SJCRH30 (cell line): ENCODE measurements at regions not wholly inside any gene's neighbourhood (a gene's known extent, or its start where the extent isn't known, plus 50 kb on each side); places are given as distances from the start of the nearest gene placed in this dataset.
"Not testable (repeated sequence)": the region's sequence is repeated elsewhere in the genome, so short reads cannot be mapped to it uniquely, and the experiment has no call there.

Experiments used
- DNase-seq, 2 experiments: peaks; one replicate each; pipeline ENCODE4 v3.0.0-alpha.2; 2015 to 2020
- H3K27ac ChIP-seq: fragments of 250-450 bp; sonication (Bioruptor Pico); 2 replicates; pipeline ENCODE4 v1.5.1; 2020; ENCODE audit warnings: mild to moderate bottlenecking, moderate library complexity
- H3K27me3 ChIP-seq: fragments of 250-450 bp; sonication (Bioruptor Pico); 2 replicates; pipeline ENCODE4 v1.5.1; 2020; ENCODE audit warnings: mild to moderate bottlenecking, moderate library complexity
- H3K36me3 ChIP-seq: fragments of 250-450 bp; sonication (Bioruptor Pico); 2 replicates; pipeline ENCODE4 v1.5.1; 2020; ENCODE audit warnings: mild to moderate bottlenecking, moderate library complexity
- H3K4me1 ChIP-seq: fragments of 250-450 bp; sonication (Bioruptor Pico); 2 replicates; pipeline ENCODE4 v1.5.1; 2020; ENCODE audit warnings: mild to moderate bottlenecking, moderate library complexity
- H3K4me3 ChIP-seq: fragments of 250-450 bp; sonication (Bioruptor Pico); 2 replicates; pipeline ENCODE4 v1.5.1; 2020; ENCODE audit warnings: mild to moderate bottlenecking, moderate library complexity
- H3K9me3 ChIP-seq: fragments of 250-450 bp; sonication (Bioruptor Pico); replicated peaks from 2 replicates; pipeline ENCODE4 v1.5.1; 2020; ENCODE audit warnings: mild to moderate bottlenecking, moderate library complexity

DNA sequence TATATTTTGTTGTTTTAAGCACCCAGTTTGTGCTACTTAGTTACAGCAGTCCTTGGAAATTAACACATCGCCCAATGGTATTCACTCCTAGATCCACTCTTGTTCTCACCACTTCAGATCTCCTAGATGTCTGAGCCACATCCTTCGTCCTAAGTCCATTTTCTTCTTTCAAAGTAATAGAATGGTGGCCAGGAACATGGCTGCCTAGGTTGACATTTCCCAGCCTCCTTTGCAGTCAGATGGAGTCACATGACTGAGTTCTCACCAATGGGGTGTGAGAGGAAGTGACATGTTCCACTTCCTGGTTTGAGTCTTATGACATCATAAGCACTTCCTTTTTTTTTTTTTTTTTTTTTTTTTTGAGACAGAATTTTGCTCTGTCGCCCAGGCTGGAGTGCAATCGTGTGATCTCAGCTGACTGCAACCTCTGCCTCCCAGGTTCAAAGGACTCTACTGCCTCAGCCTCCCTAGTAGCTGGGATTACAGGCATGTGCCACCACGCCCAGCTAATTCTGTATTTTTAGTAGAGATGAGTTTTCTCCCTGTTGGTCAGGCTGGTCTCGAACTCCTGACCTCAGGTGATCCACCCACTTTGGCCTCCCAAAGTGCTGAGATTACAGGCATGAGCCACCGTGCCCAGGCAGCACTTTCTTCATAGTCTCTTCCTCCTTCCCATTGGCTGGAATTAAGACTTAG lies 91.7 kb upstream of the MRI1 start:
- H3K36me3 ChIP-seq, H3K4me1 ChIP-seq, H3K27ac ChIP-seq, H3K9me3 ChIP-seq, H3K4me3 ChIP-seq, H3K27me3 ChIP-seq: not testable (repeated sequence)
- DNase-seq: peak; percentile 52 to 64

DNA sequence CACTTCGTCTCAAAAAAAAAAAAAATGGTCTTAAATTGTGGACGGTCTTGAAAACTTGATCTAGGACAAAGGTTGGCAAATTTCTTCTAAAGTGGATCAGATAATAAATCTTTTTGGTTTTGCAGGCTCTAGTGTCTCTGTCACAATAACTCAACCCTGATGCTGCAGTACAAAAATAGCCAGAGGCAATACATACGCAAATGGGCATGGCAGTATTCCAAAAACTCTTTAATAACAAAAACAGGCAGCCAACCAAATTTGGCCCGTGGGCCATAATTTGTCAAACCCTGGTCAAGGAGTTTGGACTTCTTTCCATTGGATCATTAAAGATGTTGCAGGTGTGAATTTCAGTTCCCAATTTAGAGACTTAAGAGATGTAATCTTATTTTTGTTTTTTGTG lies 93.5 kb upstream of the MRI1 start:
- no peaks in the 10 kb centered on the region for H3K4me1 ChIP-seq
- no peak overlapping the region for H3K4me3 ChIP-seq
- no peaks in the 10 kb centered on the region for H3K27me3 ChIP-seq
- H3K36me3 ChIP-seq: no peaks in the 10 kb centered on the region
- DNase-seq: no peak
- no peak overlapping the region for H3K27ac ChIP-seq
- H3K9me3 ChIP-seq: no peaks in the 10 kb centered on the region; the same call in 1 of the 2 replicates

DNA sequence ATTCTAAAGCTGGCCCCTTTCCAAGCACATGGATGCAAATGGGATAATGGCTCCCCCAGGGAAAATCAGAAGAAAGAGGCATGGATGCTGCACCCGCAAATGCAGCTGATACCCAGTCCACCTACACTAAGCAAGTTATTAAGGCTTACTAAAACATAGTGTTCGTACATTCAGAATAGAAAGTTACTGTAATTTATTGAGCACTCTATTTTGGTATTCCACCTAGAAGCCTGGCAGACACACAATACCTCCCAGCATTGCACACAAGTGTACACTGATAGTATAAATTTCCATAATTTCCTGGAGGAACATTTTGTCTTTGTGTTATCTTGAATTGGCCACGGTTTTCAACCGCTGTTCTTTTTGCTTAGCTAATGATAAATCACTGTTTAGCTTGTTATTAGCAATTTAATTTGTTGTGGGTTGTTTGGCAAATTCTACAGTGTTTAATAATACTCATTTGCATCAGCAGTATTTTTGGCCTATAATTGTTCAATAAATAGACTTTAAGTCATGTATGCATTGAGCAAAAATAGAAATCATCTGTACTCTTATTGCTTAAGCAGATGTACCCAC lies 94.5 kb upstream of the MRI1 start:
- Histone ChIP-seq H3K4me3 (no peak overlapping the region), H3K9me3 (no peaks in the 10 kb centered on the region; the same call in 1 of the 2 replicates), H3K4me1 (no peaks in the 10 kb centered on the region), H3K27me3 (no peaks in the 10 kb centered on the region), H3K36me3 (no peaks in the 10 kb centered on the region), H3K27ac (no peak overlapping the region)
- no peak for DNase-seq

DNA sequence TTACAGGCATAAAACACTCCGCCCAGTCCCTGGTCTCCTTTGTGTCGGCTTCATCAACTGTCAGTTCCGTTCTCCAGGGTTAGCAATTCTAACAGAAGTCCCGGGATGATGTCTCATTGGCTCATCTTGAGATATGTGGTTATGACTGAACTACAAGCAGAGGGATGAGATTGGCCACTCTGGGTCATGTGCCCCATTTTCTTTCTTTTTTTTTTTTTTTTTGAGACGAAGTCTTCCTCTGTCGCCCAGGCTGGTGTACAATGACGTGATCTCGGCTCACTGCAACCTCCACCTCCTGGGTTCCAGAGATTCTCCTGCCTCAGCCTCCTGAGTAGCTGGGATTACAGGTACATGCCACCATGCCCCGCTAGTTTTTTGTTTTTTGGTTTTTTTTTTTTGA lies 95.4 kb upstream of the MRI1 start:
- Histone ChIP-seq H3K4me3 (no peak overlapping the region), H3K4me1 (no peaks in the 10 kb centered on the region), H3K27me3 (no peaks in the 10 kb centered on the region), H3K36me3 (no peaks in the 10 kb centered on the region), H3K9me3 (no peaks in the 10 kb centered on the region; the same call in 1 of the 2 replicates), H3K27ac (no peak overlapping the region)
- no peak for DNase-seq

DNA sequence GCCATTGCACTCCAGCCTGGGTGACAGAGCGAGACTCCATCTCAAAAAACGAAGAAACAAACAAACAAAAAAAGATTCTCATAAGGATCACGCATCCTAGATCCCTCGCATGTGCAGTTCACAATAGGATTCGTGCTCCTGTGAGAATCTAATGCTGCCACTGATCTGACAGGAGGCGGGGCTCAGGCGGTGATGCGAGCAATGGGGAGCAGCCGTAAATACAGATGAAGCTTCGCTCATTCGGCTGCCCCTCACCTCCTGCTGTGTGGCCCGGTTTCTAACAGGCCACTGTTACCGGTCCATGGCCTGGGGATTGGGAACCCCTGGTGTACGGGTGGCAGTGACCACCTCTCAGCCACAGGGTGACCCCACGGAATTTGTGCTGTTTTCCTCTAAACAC lies 98.2 kb upstream of the MRI1 start:
- Histone ChIP-seq H3K4me3 (no peak overlapping the region), H3K27ac (no peak overlapping the region), H3K36me3 (no peaks in the 10 kb centered on the region), H3K4me1 (no peaks in the 10 kb centered on the region), H3K9me3 (no peaks in the 10 kb centered on the region), H3K27me3 (no peaks in the 10 kb centered on the region)
- DNase-seq: no peak

DNA sequence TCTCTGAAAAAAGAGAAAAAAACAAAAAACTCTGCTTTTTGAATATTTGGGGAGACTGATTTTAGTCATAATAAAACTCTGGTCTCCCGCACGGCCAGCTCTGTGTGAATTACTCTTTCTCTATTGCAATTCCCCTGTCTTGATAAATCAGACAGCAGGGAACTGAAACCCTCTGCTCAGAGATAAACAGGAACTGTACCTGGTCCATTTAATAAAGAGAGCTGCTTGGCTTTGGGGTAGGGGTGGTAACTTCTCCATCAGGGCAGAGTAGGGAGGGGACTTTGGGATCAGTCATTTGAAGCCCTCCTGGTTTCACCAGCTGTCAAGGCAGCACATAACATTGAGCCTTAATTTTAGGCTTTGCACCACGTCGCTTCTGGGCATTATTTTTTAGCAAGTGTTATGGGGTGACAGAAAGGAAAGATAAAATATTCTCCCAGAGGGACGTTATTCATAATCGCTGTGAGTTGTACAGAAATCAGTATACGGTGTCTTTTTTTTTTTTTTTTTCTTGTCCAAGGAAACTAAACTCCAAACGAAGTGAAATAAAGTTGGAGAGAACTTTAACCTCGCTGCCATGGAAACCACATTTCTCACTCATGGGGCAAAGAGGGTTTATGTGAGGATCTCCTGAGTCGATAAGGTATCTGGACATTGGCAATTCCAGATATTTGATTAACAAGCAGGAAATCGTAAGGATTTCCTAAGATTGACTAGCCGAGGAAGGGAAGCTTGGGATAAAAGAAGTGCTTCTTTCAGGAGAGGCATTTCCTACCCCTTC lies 99.0 kb upstream of the MRI1 start:
- H3K36me3 ChIP-seq: no peaks in the 10 kb centered on the region
- H3K9me3 ChIP-seq: no peaks in the 10 kb centered on the region
- DNase-seq: no peak
- no peaks in the 10 kb centered on the region for H3K4me1 ChIP-seq
- no peak overlapping the region for H3K4me3 ChIP-seq
- H3K27me3 ChIP-seq: no peaks in the 10 kb centered on the region
- no peak overlapping the region for H3K27ac ChIP-seq

DNA sequence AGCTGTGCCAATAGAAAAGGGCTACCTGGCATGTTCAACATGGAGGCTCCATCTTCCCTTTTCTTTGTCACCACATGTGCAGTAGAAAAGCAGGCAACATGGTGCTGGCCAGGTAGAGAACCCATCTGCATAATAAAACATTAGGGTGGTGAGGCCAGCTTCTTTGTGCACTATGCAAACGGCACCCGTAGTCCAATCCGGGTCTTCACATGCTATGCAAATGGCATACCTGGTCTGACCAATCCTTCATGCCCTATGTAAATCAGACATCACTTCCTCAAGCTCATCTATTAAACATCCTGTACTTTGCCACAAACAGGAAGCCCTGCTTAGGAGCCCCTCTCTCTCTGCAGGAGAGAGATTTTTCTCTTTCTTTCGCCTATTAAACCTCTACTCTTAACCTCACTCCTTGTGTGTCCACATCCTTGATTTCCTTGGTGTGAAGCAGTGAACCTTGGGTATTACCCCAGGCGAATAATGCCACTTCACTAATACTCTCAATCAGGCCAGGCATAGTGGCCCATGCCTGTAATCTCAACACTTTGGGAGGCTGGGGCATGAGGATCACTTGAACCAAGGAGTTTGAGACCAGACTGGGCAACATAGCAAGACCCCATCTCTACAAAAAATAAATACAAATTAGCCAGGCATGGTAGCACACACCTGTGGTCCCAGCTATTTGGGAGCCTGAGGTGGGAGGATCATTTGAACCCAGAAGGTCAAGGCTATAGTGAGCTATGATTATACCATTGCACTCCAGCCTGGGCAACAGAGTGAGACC lies 111.3 kb upstream of the MRI1 start:
- Histone ChIP-seq H3K36me3 (no peaks in the 10 kb centered on the region), H3K27me3 (no peaks in the 10 kb centered on the region), H3K27ac (no peak overlapping the region), H3K4me1 (no peaks in the 10 kb centered on the region), H3K9me3 (0 out of 2 replicates have a peak, but pooled peaks cover 4% of the 10 kb centered on the region), H3K4me3 (no peak overlapping the region)
- DNase-seq: no peak

DNA sequence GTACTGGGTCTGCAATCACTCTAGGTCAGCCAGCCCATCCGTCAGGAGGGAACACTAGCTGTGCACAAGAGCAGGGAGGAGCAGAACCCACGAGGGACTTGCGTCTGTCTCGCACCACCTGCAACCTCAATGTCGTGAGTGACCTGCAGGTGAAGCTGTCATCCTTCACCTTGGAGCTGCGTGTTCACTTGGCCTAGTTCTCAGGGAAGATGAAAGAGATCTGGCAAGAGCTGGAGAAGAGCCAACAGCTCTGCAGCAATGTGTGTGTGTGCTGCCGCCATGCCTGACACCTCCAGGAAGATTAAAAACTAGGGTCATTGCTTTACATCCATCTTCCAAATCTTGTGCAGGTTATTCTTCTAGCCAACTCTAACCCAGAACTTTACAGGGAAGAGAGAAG lies 117.6 kb upstream of the MRI1 start:
- no peaks in the 10 kb centered on the region; the same call in 1 of the 2 replicates for H3K27me3 ChIP-seq
- H3K27ac ChIP-seq: no peak overlapping the region
- H3K4me3 ChIP-seq: no peak overlapping the region
- no peak for DNase-seq
- H3K9me3 ChIP-seq: peaks cover 8% of the 10 kb centered on the region; the same call in 1 of the 2 replicates
- no peaks in the 10 kb centered on the region for H3K36me3 ChIP-seq
- H3K4me1 ChIP-seq: peaks cover 3% of the 10 kb centered on the region; the same call in 1 of the 2 replicates

DNA sequence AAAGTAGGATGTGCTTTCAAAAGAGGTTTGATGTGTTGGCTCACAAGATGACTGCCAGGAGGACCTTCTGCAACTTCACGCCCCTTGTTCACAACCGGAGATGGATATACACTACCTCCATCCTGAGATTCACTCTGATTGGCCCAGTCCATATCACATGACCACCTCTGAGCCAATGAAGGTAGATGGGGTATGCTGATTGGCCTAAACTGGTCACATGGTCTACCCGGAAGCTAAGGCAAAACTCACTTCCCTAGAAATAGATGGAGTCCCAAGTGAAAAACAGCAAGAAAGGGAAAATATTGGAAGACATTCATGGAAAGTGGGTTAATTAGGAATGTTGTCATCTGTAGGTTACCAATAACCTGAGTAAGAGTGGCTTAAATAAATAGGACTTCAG lies 119.7 kb upstream of the MRI1 start:
- peaks cover 15% of the 10 kb centered on the region for H3K9me3 ChIP-seq
- H3K27me3 ChIP-seq: no peaks in the 10 kb centered on the region; the same call in 1 of the 2 replicates
- no peak overlapping the region for H3K4me3 ChIP-seq
- H3K4me1 ChIP-seq: peaks cover 13% of the 10 kb centered on the region
- no peak overlapping the region for H3K27ac ChIP-seq
- no peaks in the 10 kb centered on the region for H3K36me3 ChIP-seq
- peak; percentile 31 to 49 for DNase-seq

DNA sequence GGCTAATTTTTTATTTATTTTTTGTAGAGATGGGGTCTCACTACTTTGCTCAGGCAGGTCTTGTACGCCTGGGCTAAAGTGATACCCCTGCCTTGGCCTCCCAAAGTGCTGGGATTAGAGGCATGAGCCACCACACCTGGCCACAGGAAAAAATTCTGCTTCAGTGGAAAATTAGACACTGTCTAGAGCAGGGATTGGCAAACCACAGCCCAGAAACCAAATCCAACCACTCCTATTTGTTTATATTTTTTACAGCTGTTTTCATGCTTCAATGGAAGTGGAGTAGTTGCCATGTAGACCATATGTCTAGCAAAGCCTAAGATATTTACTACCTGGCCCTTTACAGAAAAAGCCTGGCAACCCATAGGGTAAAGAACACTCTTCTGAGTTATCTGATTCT lies 123.7 kb upstream of the MRI1 start:
- H3K27me3 ChIP-seq: no peaks in the 10 kb centered on the region; the same call in 1 of the 2 replicates
- peaks cover 13% of the 10 kb centered on the region for H3K4me1 ChIP-seq
- peaks cover 18% of the 10 kb centered on the region for H3K9me3 ChIP-seq
- no peak overlapping the region for H3K27ac ChIP-seq
- H3K4me3 ChIP-seq: no peak overlapping the region
- peak; percentile 44 to 73 for DNase-seq
- no peaks in the 10 kb centered on the region for H3K36me3 ChIP-seq

DNA sequence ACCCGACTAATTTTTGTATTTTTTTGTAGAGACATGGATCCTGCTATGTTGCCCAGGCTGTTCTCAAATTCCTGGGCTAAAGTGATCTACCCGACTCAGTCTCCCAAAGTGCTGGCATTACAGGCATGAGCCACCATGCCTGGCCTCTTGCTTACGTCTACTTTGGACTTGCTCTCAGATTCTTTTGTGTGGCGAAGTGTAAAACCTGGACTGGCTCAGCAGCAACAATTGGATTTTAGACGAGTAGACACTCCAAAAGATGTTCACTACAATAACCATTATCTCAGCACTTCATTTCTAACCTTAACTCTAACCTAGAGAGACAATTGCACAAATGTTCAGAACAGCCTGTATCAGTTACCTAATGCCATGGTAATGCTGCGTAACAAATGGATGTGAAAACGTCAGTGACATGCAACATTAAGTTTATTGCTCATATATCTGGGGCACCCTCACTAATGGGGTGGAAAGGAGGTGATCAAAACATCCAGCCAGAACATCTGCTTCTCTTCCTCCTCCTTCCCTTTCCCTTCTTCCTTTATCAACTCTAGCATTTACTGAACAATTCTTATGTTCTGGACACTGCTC lies 124.9 kb upstream of the MRI1 start:
- H3K36me3 ChIP-seq: no peaks in the 10 kb centered on the region
- no peaks in the 10 kb centered on the region; the same call in 1 of the 2 replicates for H3K27me3 ChIP-seq
- no peak for DNase-seq
- H3K4me3 ChIP-seq: no peak overlapping the region
- H3K4me1 ChIP-seq: peaks cover 13% of the 10 kb centered on the region
- H3K9me3 ChIP-seq: peaks cover 13% of the 10 kb centered on the region
- H3K27ac ChIP-seq: no peak overlapping the region

DNA sequence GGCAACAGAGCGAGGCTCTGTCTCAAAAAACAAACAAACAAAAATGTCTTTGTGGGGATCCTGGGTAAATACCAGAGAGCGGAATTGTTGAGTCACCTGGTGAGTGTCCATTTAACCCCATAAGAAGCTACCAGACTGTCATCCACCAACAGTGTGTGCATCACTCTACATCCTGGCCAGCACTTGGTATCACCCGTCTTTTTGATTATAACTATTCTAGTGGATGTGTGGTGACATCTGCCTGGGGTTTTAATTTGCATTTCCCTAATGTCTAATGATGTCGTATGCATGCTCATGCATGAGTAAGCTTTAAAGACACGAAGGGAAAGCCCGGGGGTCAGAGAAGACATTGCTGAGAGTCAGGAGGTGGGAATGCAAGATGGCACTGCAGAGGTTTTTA lies 126.7 kb upstream of the MRI1 start:
- no peak overlapping the region for H3K27ac ChIP-seq
- no peaks in the 10 kb centered on the region for H3K36me3 ChIP-seq
- no peak overlapping the region for H3K4me3 ChIP-seq
- DNase-seq: no peak
- peaks cover 25% of the 10 kb centered on the region for H3K4me1 ChIP-seq
- H3K9me3 ChIP-seq: peaks cover 9% of the 10 kb centered on the region
- no peaks in the 10 kb centered on the region; the same call in 1 of the 2 replicates for H3K27me3 ChIP-seq

DNA sequence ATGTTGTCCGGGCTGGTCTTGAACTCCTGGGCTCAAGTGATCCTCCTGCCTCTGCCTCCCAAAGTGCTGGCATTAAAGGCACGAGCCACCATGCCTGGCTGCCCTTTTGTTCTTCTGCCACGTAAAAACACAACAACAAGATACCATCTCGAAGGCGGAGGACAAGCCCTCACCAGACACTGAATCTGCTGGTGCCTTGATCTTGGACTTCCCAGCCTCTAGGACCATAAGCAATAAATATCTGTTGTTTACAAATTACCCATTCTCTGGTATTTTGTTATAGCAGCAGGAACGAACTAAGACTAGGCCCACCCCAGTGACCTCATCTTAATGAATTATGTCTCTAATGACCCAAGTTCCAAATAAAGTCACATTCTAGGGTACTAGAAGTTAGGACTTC lies 128.4 kb upstream of the CACNA1A start:
- Histone ChIP-seq H3K9me3 (peaks cover 8% of the 10 kb centered on the region), H3K4me3 (no peak overlapping the region), H3K36me3 (no peaks in the 10 kb centered on the region), H3K4me1 (peaks cover 16% of the 10 kb centered on the region), H3K27me3 (no peaks in the 10 kb centered on the region), H3K27ac (no peak overlapping the region)
- DNase-seq: no peak

DNA sequence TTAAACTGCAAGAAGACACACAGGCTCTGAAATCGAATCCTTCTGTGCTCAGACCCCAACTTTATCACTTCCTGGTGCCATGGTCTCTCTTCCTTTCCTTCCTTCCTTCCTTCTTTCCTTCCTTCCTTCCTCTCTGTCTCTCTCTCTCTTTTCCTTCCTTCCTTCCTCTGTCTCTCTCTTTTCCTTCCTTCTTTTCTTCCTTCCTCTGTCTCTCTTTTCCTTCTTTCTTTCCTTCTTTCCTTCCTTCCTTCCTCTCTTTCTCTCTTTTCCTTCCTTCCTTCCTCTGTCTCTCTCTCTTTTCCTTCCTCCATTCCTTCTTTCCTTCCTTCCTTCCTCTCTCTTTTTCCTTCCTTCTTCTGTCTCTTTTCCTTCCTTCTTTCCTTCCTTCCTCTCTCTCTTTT lies 127.2 kb upstream of the CACNA1A start:
- Histone ChIP-seq H3K4me1 (peaks cover 16% of the 10 kb centered on the region), H3K27ac (peak overlapping the region; percentile 3; the same call in 1 of the 2 replicates), H3K4me3 (no peak overlapping the region), H3K36me3 (no peaks in the 10 kb centered on the region), H3K9me3 (0 out of 2 replicates have a peak, but pooled peaks cover 5% of the 10 kb centered on the region), H3K27me3 (no peaks in the 10 kb centered on the region)
- no peak for DNase-seq
